Fibroblast of lung (primary cell): ENCODE measurements at regions not wholly inside any gene's neighbourhood (a gene's known extent, or its start where the extent isn't known, plus 50 kb on each side); places are given as distances from the start of the nearest gene placed in this dataset.

Experiments used
- DNase-seq, 2 donors: peaks; one replicate each; pipeline versions ENCODE4 v3.0.0 to v3.0.0-alpha.2; 2010; ENCODE audit warnings: low read depth in 2 of 2
- H2AFZ ChIP-seq: 2 replicates; pipeline ENCODE4 v1.5.1; 2012; ENCODE audit warnings: low read length, control low read depth, inconsistent platforms
- H3K27ac ChIP-seq: 2 replicates; pipeline ENCODE4 v1.5.1; 2011; ENCODE audit warnings: low read length, control low read depth; ENCODE audit not compliant: insufficient read depth
- H3K27me3 ChIP-seq: 2 replicates; pipeline ENCODE4 v1.5.1; 2011; ENCODE audit warnings: mild to moderate bottlenecking, low read length; ENCODE audit not compliant: control insufficient read depth, insufficient read depth
- H3K36me3 ChIP-seq: 2 replicates; pipeline ENCODE4 v1.5.1; 2011; ENCODE audit warnings: low read length; ENCODE audit not compliant: control insufficient read depth, insufficient read depth
- H3K4me1 ChIP-seq: 2 replicates; pipeline ENCODE4 v1.5.1; 2011; ENCODE audit warnings: low read length; ENCODE audit not compliant: control insufficient read depth, insufficient read depth; ENCODE audit errors: extremely low read depth
- H3K4me2 ChIP-seq: 2 replicates; pipeline ENCODE4 v1.5.1; 2011; ENCODE audit warnings: low read length, control low read depth; ENCODE audit not compliant: insufficient read depth; ENCODE audit errors: extremely low read depth
- H3K4me3 ChIP-seq, 4 experiments: fragments of 200-600 bp in 1 of 4; sonication (generic) in 1 of 4; replicated peaks in 1 of 4; 2 replicates each; pipeline ENCODE4 v1.5.1; 2011 to 2016; ENCODE audit warnings: low read length in 4 of 4, low read depth in 3 of 4, mild to moderate bottlenecking in 3 of 4, control low read depth in 2 of 4, inconsistent platforms in 1 of 4, mixed read lengths in 1 of 4; ENCODE audit not compliant: insufficient read depth in 1 of 4; ENCODE audit errors: control extremely low read depth in 1 of 4
- H3K79me2 ChIP-seq: 2 replicates; pipeline ENCODE4 v1.5.1; 2012; ENCODE audit warnings: mild to moderate bottlenecking, low read length, inconsistent platforms; ENCODE audit not compliant: control insufficient read depth, insufficient read depth
- H3K9ac ChIP-seq: 2 replicates; pipeline ENCODE4 v1.5.1; 2011; ENCODE audit warnings: mild to moderate bottlenecking, low read length, control low read depth; ENCODE audit not compliant: insufficient read depth
- H3K9me3 ChIP-seq: 2 replicates; pipeline ENCODE4 v1.5.1; 2012; ENCODE audit warnings: low read depth, low read length; ENCODE audit not compliant: control insufficient read depth, insufficient read depth
- H4K20me1 ChIP-seq: 2 replicates; pipeline ENCODE4 v1.5.1; 2011; ENCODE audit warnings: low read length; ENCODE audit not compliant: control insufficient read depth, insufficient read depth; ENCODE audit errors: extremely low read depth
- CTCF ChIP-seq, 2 donors: IDR thresholded peaks in 1 of 2; conservative IDR thresholded peaks in 1 of 2; 1 replicate in 1 of 2; 2 replicates in 1 of 2; pipeline ENCODE4 v1.5.1; 2011 to 2012; ENCODE audit warnings: low read length in 2 of 2, control low read depth in 1 of 2, inconsistent platforms in 1 of 2, low read depth in 1 of 2, mild to moderate bottlenecking in 1 of 2
- EZH2 ChIP-seq: IDR thresholded peaks from 2 replicates; pipeline ENCODE4 v1.5.1; 2012; ENCODE audit warnings: low read length, control low read depth, mild to moderate bottlenecking; ENCODE audit errors: missing control alignments

- H3K4me2 ChIP-seq = no peak overlapping the region
- H3K4me1 ChIP-seq = no peaks in the 10 kb centered on the region
- H3K9ac ChIP-seq = no peak overlapping the region
- H4K20me1 ChIP-seq = no peaks in the 10 kb centered on the region
- no peaks in the 10 kb centered on the region for H3K79me2 ChIP-seq
- TF ChIP-seq CTCF (conservative IDR thresholded peaks at IDR 0.05 in 1 of 2, IDR thresholded peaks at IDR 0.05 in 1 of 2; ENCODE audit: low read depth in 1 of 2, low read length in 2 of 2) (no peak), EZH2 (no peak)
- H3K27ac ChIP-seq = no peak overlapping the region
- DNase-seq = no peak
- no peaks in the 10 kb centered on the region for H3K36me3 ChIP-seq
- no peaks in the 10 kb centered on the region for H3K9me3 ChIP-seq
- no peaks in the 10 kb centered on the region for H3K27me3 ChIP-seq
- H3K4me3 ChIP-seq = no peak overlapping the region
- no peak overlapping the region for H2AFZ ChIP-seq
Observed at GRCh38 chr5:61904730-61905129, 401.3 kb upstream of the KIF2A start.

GRCh38 chr5:61905613-61906012 lies 400.4 kb upstream of the KIF2A start:
- Histone ChIP-seq H3K79me2 (no peaks in the 10 kb centered on the region), H3K36me3 (no peaks in the 10 kb centered on the region), H3K27me3 (no peaks in the 10 kb centered on the region)

GRCh38 chr5:61906820-61907219 lies 399.2 kb upstream of the KIF2A start:
- H3K4me2 ChIP-seq = no peak overlapping the region
- H3K4me3 ChIP-seq = no peak overlapping the region
- no peaks in the 10 kb centered on the region for H3K4me1 ChIP-seq
- DNase-seq = no peak
- H3K27me3 ChIP-seq = no peaks in the 10 kb centered on the region
- no peaks in the 10 kb centered on the region for H4K20me1 ChIP-seq
- no peak overlapping the region for H2AFZ ChIP-seq
- TF ChIP-seq EZH2 (no peak), CTCF (conservative IDR thresholded peaks at IDR 0.05 in 1 of 2, IDR thresholded peaks at IDR 0.05 in 1 of 2; ENCODE audit: low read depth in 1 of 2, low read length in 2 of 2) (no peak)
- no peak overlapping the region for H3K27ac ChIP-seq
- H3K79me2 ChIP-seq = no peaks in the 10 kb centered on the region
- no peaks in the 10 kb centered on the region for H3K9me3 ChIP-seq
- no peak overlapping the region for H3K9ac ChIP-seq
- H3K36me3 ChIP-seq = no peaks in the 10 kb centered on the region

More at GRCh38 chr5:61905613-61906012, 400.4 kb upstream of the KIF2A start:
- no peak overlapping the region for H3K4me2 ChIP-seq
- H4K20me1 ChIP-seq = no peaks in the 10 kb centered on the region
- H3K27ac ChIP-seq = no peak overlapping the region
- H3K4me1 ChIP-seq = no peaks in the 10 kb centered on the region
- no peak overlapping the region for H3K4me3 ChIP-seq
- H3K9ac ChIP-seq = no peak overlapping the region
- H2AFZ ChIP-seq = no peak overlapping the region
- TF ChIP-seq CTCF (conservative IDR thresholded peaks at IDR 0.05 in 1 of 2, IDR thresholded peaks at IDR 0.05 in 1 of 2; ENCODE audit: low read depth in 1 of 2, low read length in 2 of 2) (no peak), EZH2 (no peak)
- DNase-seq = no peak
- no peaks in the 10 kb centered on the region for H3K9me3 ChIP-seq
